GM18511 (cell line): ENCODE measurements at regions not wholly inside any gene's neighbourhood (a gene's known extent, or its start where the extent isn't known, plus 50 kb on each side); places are given as distances from the start of the nearest gene placed in this dataset.

ENCODE experiments used
- ATAC-seq: cut with Tn5 transposase; IDR thresholded peaks from one replicate; pipeline ENCODE4 v1.9.1; 2021; ENCODE audit warnings: mild to moderate bottlenecking, moderate library complexity; ENCODE audit not compliant: unreplicated experiment

DNA sequence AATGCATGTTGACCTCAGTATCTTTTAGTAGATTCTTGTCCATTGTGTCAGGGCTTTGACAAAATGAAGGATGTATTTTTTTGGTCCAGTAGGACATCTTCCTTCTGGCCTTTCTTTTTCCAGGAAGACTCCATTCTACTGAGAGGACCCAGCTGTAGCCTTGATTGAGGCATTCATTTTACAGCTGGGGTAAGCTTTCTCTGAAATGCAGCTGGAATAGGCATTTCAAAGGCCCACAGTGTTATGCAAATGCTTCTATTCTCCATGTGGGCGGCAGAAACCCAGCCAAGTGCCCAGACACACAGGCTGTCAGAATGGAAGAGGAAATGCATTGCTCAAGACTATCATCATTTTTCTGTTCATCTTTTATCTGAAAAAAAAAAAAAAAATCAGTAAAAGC, 629.0 kb upstream of the CDH8 start:
- ATAC-seq, result no peak

DNA sequence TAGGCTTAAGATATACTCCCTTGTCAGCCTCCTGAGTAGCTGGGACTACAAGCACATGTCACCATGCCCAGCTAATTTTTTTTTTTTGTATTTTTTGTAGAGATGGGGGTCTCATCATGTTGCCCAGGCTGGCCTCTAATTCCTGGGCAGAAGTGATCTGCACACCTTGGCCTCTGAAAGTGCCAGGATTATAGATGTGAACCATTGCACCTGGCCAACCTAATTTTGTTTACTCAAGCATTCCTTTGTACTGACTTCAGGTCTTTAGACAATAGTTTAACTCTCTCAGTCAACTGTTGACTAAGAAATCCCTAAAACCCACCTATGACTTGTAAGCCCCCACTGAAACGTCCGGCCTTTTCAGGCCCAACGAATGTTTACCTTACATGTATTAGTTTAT, 628.3 kb upstream of the CDH8 start:
- no peak for ATAC-seq

DNA sequence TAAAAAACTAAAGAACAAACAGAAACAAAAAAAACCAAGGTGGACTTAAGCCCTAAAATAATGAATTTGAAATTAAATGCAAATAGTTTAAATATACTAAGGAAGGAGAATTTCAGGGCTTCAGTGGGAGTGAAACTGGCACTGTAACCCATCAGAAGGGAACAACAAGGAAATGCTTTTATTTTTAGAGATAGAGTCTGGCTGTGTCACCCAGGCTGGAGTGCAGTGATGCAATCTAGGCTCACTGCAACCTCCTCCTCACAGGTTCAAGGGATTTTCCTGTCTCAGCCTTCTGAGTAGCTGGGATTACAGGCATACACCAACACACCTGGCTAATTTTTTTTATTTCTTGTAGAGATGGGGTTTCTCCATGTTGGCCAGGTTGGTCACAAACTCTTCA, 625.2 kb upstream of the CDH8 start:
- ATAC-seq, result no peak

DNA sequence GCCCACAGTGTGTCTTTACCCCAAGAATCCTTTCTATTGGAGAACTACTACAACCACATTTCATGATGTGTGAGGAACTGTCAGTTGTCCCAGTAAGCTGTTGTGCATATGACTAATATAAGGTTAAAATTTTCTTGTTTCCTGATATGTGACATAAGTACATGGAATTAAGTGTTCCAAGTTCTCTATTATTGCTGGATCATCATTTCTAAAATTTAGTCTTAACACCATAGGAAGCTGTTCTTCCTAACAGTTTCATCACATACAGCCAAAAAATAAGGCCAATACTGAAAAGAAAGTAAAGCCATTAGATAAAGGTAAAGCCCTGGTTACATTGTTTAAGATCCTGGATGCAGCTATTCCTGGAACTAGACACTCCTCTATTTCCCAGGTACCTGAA, 620.9 kb upstream of the CDH8 start:
- no peak for ATAC-seq

DNA sequence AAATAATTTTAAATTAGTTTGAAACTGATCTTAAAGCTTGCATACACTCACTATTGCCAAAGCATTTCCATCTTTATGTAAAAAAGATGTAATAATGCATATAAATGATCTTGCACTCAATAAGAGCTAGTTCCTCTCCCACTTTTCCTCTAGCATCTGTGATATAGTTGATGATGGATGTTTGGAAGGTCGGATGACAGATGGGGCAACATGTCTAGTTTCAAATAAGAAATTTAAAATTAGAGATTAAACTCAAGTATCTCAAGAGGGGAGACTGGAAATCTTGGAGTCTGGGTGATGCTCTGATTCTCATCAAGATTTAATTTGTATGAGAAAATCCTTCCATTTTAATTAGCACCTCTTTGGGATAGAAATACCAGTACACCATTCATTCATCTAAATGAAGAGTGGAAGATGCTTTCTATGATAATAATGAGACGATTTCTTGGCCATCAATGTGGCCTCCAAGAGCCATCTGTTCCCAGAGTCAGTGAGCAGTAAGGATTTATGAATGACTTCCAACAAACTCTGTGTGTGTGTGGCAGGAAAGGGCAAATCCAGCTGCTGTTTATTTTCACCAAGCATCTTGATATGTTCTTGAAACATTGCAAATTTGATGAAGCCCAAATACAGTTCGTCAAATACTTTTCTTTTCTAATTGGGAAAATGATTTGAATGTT, 616.3 kb upstream of the CDH8 start:
- no peak for ATAC-seq

DNA sequence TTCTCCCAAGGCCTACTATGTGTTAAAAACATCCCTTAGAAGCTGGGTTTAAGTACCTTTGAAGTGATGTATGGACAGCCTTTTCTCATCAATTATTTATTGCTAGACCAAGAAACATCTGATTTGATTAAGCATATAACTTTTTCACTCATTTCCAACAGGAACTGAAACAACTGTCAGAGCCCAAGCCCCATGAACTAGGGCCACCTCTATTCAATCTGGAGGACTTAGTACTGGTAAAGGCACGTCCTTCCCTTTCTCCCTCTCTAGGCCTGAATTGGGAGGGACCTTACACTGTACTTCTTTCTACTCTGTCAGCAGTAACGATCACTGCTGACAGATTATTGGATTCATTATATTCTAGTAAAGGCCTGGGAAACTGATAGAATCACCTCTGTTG, 612.0 kb upstream of the CDH8 start:
- ATAC-seq, result no peak

DNA sequence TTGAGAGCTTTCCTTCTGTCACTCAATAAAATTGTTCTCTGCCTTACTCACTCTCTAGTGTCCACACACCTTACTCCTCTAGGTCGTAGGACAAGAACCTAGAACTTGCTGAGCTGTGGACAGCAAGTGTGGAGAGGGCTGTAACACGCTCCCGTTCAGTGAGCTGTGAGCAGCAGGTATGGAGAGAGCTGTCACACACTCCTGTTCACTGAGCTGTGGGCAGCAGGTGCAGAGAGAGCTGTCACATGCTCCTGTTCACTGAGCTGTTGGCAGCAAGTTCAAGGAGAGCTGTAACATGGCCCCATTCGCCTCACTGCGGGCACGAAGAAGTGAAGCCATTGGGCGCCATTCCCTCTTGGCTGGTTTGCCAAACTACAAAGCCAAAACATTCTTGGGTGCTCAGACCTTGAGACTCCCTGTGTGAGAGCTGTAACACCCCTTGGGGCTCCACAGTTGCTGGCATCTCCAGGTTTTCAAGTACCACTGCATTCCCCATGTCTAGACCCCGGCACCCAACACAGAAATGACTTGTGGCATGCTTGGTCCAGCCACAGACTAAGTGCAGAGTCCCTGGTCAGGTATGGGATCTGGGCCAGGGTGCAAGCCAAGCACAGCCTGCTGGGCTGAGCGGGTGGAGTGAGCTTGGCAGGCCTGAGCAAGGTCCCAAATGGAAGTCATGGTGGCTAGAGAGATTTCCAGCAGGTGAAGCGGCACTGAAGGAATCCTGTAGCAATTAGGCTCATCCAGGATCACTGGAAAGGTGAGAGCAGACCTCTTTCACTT, 608.0 kb upstream of the CDH8 start:
- no peak for ATAC-seq

DNA sequence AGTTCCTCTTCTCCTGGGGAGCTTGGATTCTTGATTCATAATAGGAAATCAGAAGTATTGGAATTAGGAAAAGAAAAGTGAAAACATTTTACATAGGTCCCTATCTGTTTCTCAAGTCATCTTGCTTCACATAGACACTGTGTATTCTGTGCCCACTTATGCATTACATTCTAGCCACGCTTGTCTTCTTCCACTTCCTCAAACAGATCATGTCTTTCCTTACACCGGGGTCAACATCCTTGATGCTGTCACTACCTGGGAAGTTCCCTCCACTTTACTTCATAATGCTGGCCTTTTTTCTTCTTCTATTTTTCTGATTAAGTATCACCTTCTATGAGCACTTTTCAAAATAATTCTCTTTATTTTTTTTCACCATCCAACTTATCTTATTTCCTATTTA, 606.4 kb upstream of the CDH8 start:
- no peak for ATAC-seq

DNA sequence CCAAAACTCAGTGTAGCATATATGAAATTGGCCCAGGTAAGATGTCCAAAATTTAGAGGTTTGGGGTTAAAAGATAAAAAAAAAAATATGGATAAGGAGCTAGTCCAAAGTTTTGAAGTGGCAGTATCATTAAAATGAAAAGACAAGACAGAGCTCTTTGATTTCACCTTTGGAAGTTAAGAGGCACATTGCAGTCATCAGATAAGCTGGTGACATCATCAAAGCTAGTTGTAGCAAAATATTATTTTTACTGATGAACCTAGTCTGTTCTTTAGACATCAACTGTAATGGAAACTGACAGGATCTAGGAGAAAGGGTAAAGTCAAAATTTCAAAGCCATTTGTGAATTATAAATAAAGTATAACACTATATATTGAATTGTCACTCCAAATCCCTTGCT, 603.7 kb upstream of the CDH8 start:
- ATAC-seq, result no peak

DNA sequence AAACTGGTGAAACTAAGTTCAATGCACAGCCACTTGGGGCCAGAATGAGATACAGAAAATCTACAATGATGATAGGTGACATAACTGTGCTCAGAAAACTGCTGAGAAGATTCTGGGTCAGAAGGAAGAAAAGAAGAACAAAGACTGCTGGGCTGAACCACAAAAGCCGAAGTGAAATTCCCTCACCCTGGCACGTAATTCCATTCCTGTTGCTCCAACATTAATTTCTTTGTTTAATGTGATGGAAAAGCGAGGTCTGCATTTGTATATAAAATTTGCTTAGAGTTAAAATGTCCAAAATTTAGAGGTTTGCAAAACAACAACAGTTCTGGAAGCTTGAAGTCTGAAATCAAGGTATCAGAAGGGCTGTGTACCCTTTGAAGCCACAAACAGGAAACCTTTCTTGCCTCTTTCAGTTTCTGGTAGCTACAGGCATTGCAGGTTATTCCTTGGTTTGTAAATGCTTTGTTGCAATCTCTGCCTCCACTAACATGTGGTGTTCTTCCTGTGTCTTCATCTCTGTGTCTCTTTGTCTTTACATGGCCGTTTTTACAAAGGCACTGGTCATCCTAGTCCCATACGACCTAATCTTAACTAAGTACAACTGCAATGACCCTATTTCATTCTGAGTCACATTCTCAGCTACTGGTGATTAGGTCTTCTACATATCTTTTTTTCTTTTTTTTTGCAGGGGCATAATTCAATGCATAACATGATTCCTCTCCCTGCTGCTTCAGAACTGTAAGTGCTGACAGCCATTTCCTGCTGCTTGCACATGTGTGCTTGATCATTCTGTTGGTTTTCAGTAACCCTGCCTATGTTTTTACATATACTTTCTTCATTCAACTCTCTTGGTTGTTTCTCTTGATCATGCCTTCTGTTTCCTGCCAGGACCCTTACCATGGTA, 603.0 kb upstream of the CDH8 start:
- ATAC-seq, result peak; percentile 78

DNA sequence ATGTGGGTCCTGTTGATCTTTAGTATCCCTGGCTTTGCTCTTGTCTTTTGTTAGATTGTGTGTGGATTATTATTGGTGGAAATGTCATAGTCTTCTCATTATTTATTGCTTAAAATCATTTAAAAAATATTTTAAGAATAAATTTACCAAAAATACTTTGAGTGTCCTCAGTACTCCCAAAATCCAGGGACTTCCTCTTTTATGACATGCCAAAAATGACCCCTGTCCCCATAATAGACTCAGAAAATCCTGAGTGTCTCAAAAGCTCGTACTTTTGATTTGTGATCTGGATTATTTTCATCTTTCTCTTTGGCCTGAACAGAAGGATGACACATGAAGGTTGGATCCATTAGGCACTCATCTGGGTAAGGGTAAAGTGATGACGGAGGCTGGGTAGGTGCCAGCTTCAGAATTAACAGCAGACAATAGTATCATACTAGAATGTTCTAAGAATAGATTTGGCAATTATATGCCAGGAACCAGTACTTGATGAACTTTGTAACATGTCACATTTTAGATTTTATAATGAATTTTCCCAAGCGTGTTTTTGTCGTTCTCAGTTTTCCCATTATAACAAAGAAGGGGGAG, 602.2 kb upstream of the CDH8 start:
- ATAC-seq, result no peak

DNA sequence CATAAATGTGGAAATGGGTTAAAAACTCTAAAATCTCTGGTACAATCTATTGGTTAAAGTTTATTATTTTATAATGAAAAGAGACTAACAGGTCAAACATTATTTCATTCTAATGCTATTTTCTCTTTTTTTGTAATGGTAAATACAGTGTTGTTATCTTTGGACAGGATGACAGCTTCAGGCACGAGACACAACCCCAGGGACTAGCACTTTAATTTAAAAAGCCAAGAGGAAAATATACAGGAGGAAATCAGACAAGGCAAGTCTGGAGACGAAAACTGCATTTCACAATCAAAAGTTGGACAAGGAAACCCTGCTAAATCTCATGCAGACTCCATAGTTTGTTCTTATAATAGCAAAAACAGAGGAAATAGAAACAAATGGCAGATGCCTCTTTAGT, 589.1 kb upstream of the CDH8 start:
- no peak for ATAC-seq

DNA sequence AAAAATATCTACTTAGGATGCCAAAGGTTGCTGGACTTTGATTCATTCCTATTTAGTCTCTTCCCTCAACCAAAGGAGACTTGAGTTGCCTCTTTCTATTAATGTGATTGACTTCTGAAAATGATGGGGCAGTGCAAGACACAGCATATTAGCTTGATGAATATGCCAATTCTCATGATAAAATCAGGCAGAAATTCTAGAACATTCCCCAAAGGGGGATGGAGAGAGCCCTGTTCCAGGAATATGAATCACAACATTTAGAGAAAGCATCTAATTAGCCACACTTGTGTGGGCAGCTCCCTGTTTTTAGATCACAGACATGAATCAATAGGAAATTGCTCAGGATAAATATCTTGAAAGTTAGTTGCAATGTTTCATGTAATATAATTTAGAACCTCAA, 584.0 kb upstream of the CDH8 start:
- no peak for ATAC-seq

DNA sequence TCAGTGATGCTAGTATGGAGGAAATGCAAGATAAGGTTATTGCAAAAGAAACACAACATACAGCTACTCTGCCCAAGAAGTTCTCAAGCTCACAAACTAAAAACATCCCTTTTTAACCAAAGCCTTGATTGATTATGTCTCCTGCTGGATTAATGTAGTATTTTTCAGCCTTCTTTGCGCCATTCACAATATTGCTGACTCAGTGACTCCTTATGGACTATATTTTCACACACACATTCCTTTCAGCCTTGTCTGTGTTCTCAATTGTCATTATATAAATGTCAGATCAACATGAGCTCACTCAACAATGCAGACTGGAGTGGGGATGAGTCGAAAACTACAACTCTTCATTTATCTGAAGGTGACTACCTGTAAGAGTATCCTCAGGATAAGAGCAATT, 579.3 kb upstream of the CDH8 start:
- ATAC-seq, result no peak

DNA sequence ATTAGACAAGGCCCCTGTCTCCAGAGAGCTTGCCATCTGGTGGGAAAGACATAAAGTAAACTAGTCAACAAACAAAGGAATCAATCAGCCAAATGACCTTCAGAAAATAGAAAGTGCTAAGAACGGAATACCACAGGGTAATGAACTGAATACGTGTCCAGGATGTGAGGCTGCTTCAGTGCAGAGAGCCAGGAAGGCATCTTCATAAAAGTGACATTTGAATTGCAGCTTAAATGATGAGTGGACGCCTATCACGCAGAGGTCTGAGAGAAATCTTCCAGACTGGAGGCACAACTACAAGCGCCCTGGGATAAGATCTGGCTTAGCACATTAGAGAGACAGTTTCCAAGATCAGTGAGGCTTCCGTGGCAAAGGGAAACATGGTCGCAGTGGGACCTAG, 574.1 kb upstream of the CDH8 start:
- ATAC-seq, result no peak

DNA sequence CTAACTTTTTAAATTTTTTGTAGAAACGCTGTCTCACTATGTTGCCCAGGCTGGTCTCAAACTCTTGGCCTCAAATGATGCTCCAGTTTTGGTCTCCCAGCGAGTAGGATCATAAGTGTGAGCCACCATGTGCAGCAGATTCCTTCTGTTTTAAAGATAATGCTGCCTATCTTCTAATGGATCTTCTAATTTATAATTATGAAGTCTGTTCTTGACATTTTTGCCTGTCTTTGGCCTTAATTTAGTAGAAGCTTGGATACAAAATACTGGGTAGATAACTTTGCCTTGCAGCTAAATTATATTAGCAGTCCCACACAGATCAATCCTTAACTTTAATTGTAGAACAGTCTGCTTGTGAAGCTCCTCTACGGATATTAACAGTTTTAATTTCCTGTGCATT, 566.6 kb upstream of the CDH8 start:
- ATAC-seq, result no peak

DNA sequence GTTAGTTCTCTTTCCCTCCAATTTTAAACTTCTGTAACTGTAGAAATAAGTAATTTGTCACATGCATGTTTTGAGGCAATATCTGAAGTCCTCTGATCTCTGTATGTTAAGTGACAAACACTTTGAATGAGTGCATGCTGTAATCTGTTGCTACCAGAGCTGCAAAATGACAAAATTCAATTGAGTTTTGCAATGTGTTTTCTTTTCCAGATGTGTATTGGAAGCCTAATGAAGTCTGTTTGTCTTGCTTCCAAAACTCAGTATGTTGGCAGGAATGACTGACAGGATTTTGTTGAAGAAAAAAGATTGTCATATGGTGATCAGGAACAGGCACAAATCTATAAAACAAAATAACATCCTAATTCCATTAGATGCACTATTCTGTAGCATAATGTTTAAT, 561.6 kb upstream of the CDH8 start:
- ATAC-seq, result no peak

DNA sequence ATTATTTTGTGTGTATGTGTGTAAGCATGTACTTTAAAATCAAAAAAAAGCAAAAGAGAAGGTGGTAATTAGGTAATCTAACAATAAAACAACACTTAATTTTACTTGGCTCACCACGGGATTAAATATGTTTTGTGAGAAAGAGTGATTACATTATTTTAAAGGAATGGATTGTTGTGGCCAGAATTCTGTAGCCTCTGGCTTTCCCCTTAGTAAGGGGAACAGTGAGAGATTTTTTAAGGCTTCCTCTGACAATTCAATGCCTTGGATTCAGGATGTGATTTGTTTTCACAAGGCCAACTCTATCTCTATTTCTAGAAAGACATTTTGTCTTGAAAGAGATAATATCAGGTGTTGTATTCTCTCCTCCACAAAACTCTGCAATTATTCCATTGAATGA, 560.3 kb upstream of the CDH8 start:
- ATAC-seq, result no peak

DNA sequence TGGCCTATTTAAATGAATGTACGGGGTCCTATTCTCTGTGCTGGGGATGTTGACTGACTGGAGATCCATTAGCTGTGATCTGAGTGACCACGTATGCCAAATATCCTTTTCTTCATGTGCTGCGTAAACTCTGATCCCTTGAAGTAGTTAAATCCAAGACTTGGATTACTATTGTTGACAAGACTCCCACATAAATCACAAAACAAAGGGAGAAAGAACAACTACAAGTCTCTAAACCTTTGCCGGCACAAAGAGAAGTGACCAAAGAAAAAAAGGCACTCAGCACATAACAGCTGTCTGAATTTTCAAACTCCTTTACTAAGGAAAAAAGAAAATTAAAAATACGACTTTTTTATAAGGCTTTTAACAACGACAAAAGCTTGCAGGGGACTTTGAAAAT, 559.9 kb upstream of the CDH8 start:
- ATAC-seq, result no peak

DNA sequence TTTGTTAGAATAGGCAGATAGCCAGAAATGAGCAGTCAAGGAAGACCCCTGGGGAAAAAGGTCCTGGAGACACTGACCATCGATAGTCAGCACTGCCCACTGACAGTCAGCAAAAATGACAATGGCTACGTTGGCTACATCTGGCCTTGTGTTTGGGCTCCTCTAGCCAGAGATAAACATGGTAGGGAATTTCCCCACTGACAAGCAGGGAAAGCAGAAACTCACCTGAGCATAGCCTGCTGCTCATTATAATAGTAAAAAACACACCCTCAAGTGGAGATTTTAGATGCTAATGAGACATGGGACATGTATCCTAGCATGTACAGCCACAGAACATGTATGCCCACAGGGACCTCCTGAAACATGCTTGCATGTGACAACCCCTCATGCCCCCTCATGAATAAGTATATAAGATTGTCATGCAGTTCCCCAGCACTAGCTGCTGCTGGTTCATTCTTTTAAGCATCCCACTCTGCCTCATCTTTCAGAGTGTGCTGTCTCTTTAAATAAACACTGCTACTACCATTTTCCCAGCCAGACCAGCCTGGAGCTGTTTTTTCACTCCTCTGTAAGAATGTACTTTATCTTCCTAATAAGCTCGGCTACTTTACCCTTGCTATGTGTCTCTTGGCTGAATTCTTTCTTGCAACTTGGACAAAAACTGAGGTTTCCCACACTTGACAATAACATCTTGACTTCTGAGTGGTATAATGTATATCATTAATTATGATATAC, 550.1 kb upstream of the CDH8 start:
- no peak for ATAC-seq

DNA sequence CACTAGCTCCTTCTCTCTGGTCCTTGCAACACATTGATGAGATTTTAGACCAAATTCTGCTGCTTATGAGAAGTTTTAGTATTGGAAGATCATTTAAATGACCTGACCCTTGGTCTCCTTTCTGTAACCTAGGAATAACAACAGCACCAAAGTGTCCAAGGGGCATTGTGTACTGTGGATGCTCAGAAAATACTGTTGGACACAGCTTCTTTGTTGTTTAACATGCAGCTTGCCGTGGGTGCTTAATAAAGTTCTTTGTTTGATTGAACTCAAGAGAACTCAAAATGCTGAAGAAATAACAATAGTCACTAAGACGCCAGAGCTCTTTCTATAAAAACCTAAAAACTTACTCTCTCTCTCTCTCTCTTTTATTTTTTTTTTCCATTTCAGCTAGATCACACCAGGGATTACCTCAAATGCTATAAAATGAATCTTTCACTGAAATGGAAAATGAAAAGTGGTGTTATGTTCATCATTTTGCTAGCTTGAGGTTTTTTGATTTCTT, 548.9 kb upstream of the CDH8 start:
- ATAC-seq, result no peak
